Superior temporal gyrus (tissue), 1 donor: ENCODE measurements at regions not wholly inside any gene's neighbourhood (a gene's known extent, or its start where the extent isn't known, plus 50 kb on each side); places are given as distances from the start of the nearest gene placed in this dataset.
A peak's percentile ranks its signal among the peaks of the same experiment; 100 is the strongest.

Source experiments
- DNase-seq: peaks from one replicate; pipeline ENCODE4 v3.0.0-alpha.2; 2016; ENCODE audit errors: extremely low spot score

GRCh38 chr10:52895059-52895458, 122.5 kb upstream of the MBL2 start:
- no peak for DNase-seq

GRCh38 chr10:52890281-52890680, 117.7 kb upstream of the MBL2 start:
- no peak for DNase-seq

- no peak for DNase-seq
Measured at GRCh38 chr10:52889611-52890010, 117.0 kb upstream of the MBL2 start.

GRCh38 chr10:52883996-52884871, 111.7 kb upstream of the MBL2 start:
- DNase-seq: peak; percentile 84

GRCh38 chr10:52879091-52879807, 106.7 kb upstream of the MBL2 start:
- no peak for DNase-seq

GRCh38 chr10:52877451-52877850, 104.9 kb upstream of the MBL2 start:
- no peak for DNase-seq

- DNase-seq: no peak
Measured at GRCh38 chr10:52875336-52875735, 102.8 kb upstream of the MBL2 start.

GRCh38 chr10:52874581-52874980, 102.0 kb upstream of the MBL2 start:
- no peak for DNase-seq

GRCh38 chr10:52871191-52871843, 98.7 kb upstream of the MBL2 start:
- no peak for DNase-seq

GRCh38 chr10:52870562-52870961, 98.0 kb upstream of the MBL2 start:
- DNase-seq: no peak

- DNase-seq: no peak
Measured at GRCh38 chr10:52869864-52870263, 97.3 kb upstream of the MBL2 start.

- no peak for DNase-seq
Measured at GRCh38 chr10:52865213-52865612, 92.6 kb upstream of the MBL2 start.

GRCh38 chr10:52864201-52865106, 91.9 kb upstream of the MBL2 start:
- DNase-seq: no peak

GRCh38 chr10:52858722-52859121, 86.1 kb upstream of the MBL2 start:
- no peak for DNase-seq

- DNase-seq: no peak
Measured at GRCh38 chr10:52855546-52856325, 83.2 kb upstream of the MBL2 start.

- no peak for DNase-seq
Measured at GRCh38 chr10:52853704-52854103, 81.1 kb upstream of the MBL2 start.

GRCh38 chr10:52836816-52837215, 64.2 kb upstream of the MBL2 start:
- DNase-seq: no peak
